CD4-positive, alpha-beta T cell (primary cell): ENCODE measurements at regions not wholly inside any gene's neighbourhood (a gene's known extent, or its start where the extent isn't known, plus 50 kb on each side); places are given as distances from the start of the nearest gene placed in this dataset.

Source experiments
- ATAC-seq: fragments of 200-7000 bp; cut with Tn5 transposase; one replicate; pipeline ENCODE4 v1.10.0; 2022; ENCODE audit warnings: mild to moderate bottlenecking; ENCODE audit not compliant: poor library complexity
- CTCF ChIA-PET: fragments of 350-600 bp; sonication (Branson Sonifier 250); formaldehyde crosslinking; loops from one replicate; lab custom pipeline; 2021; ENCODE audit warnings: antibody characterized with exemption, inconsistent platforms; lab: Charles Lee
- POLR2A ChIA-PET: fragments of 350-600 bp; sonication (Branson Sonifier 250); formaldehyde crosslinking; loops from one replicate; lab custom pipeline; 2021; ENCODE audit warnings: antibody characterized with exemption, inconsistent platforms; lab: Charles Lee
- DNase-seq, 14 experiments: peaks; one replicate each; pipeline ENCODE4 v3.0.0-alpha.2; 2013 to 2020; ENCODE audit warnings: mixed read lengths in 2 of 14
- H3K27ac ChIP-seq, 2 donors: one replicate each; pipeline versions ENCODE4 v1.5.1 to v1.7.0; 2013; ENCODE audit warnings: low read length in 2 of 2, low read depth in 1 of 2, mild to moderate bottlenecking in 1 of 2
- H3K27me3 ChIP-seq, 2 experiments: 1 replicate in 1 of 2; 2 replicates in 1 of 2; pipeline versions ENCODE4 v1.6.1 to v1.7.0; 2013; ENCODE audit warnings: low read length in 2 of 2, control low read depth in 1 of 2, mild to moderate bottlenecking in 1 of 2, moderate library complexity in 1 of 2; ENCODE audit not compliant: insufficient read depth in 2 of 2, control insufficient read depth in 1 of 2
- H3K36me3 ChIP-seq: one replicate; pipeline ENCODE4 v1.6.1; 2013; ENCODE audit warnings: low read length, control low read depth; ENCODE audit not compliant: insufficient read depth
- H3K4me1 ChIP-seq: one replicate; pipeline ENCODE4 v1.6.1; 2013; ENCODE audit warnings: low read length, control low read depth; ENCODE audit not compliant: insufficient read depth
- H3K4me3 ChIP-seq: one replicate; pipeline ENCODE4 v1.5.1; 2013; ENCODE audit warnings: mild to moderate bottlenecking, low read length, moderate library complexity
- H3K9me3 ChIP-seq, 2 experiments: 1 replicate in 1 of 2; 2 replicates in 1 of 2; pipeline versions ENCODE4 v1.6.1 to v1.7.0; 2013; ENCODE audit warnings: low read length in 2 of 2, mild to moderate bottlenecking in 2 of 2, control low read depth in 1 of 2, moderate library complexity in 1 of 2; ENCODE audit not compliant: control insufficient read depth in 1 of 2, insufficient read depth in 1 of 2
- H3K27ac Mint-ChIP-seq: one replicate; pipeline ENCODE4 v1.8.0; 2020; ENCODE audit warnings: mixed read lengths
- H3K27me3 Mint-ChIP-seq: one replicate; pipeline ENCODE4 v1.8.0; 2021; ENCODE audit warnings: mixed read lengths
- H3K36me3 Mint-ChIP-seq: one replicate; pipeline ENCODE4 v1.8.0; 2021; ENCODE audit warnings: low read depth, mixed read lengths
- H3K4me1 Mint-ChIP-seq: one replicate; pipeline ENCODE4 v1.8.0; 2021; ENCODE audit warnings: low read depth, mixed read lengths
- H3K4me3 Mint-ChIP-seq: one replicate; pipeline ENCODE4 v1.8.0; 2020; ENCODE audit warnings: mild to moderate bottlenecking, mixed read lengths
- H3K9me3 Mint-ChIP-seq: one replicate; pipeline ENCODE4 v1.8.0; 2020; ENCODE audit warnings: mixed read lengths
- intact Hi-C, 2 experiments: fragments of 100-400 bp; cut with DNase I in 1 of 2; cut with micrococcal nuclease in 1 of 2; formaldehyde crosslinking; loops; one replicate each; pipeline versions ENCODE4 v1.15.1 to v1.9.0; 2023 to 2025; cut with DNase I, micrococcal nuclease
- TF ChIP-seq, protein P1 (sequence below): fragments of 200-600 bp; IDR thresholded peaks from one replicate; pipeline ENCODE4 v1.8.0; 2022; ENCODE audit warnings: antibody characterized with exemption, mild to moderate bottlenecking

DNA sequence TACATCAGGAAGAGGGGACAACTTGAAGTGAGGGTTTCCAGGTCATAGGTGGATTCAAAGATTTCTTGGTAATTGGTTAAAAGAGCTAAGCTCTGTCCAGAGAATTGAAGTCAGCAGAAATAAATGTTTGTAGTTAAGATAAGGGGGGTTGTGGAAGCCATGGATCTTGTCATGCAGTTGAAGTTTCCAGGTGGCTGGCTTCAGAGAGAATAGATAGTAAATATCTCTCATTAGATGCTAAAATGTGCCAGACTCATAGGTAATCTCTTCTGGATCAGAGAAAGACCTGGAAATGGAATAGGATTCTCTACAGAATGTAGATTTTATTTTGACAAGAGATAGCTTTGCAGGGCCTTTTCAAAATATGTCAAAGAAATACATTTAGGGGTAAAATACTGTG lies 491.7 kb downstream of the PRR16 start:
- H3K9me3 ChIP-seq: peaks cover 0 to 13% of the 10 kb centered on the region in 2 experiments
- Mint-ChIP-seq H3K9me3 (peaks cover 18% of the 10 kb centered on the region), H3K4me3 (no peak overlapping the region), H3K36me3 (no peaks in the 10 kb centered on the region), H3K27me3 (no peaks in the 10 kb centered on the region), H3K27ac (no peak overlapping the region), H3K4me1 (no peaks in the 10 kb centered on the region)
- intact Hi-C loops: no loop called here
- DNase-seq (no peak), ATAC-seq (no peak)
- H3K27me3 ChIP-seq: no peaks in the 10 kb centered on the region
- H3K36me3 ChIP-seq: no peaks in the 10 kb centered on the region
- H3K4me3 ChIP-seq: no peak overlapping the region
- no peaks in the 10 kb centered on the region for H3K4me1 ChIP-seq
- POLR2A ChIA-PET: no interaction called here
- no peak overlapping the region for H3K27ac ChIP-seq
- TF ChIP-seq, protein P1, sequence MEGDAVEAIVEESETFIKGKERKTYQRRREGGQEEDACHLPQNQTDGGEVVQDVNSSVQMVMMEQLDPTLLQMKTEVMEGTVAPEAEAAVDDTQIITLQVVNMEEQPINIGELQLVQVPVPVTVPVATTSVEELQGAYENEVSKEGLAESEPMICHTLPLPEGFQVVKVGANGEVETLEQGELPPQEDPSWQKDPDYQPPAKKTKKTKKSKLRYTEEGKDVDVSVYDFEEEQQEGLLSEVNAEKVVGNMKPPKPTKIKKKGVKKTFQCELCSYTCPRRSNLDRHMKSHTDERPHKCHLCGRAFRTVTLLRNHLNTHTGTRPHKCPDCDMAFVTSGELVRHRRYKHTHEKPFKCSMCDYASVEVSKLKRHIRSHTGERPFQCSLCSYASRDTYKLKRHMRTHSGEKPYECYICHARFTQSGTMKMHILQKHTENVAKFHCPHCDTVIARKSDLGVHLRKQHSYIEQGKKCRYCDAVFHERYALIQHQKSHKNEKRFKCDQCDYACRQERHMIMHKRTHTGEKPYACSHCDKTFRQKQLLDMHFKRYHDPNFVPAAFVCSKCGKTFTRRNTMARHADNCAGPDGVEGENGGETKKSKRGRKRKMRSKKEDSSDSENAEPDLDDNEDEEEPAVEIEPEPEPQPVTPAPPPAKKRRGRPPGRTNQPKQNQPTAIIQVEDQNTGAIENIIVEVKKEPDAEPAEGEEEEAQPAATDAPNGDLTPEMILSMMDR: no peak
- CTCF ChIA-PET: no interaction called here

DNA sequence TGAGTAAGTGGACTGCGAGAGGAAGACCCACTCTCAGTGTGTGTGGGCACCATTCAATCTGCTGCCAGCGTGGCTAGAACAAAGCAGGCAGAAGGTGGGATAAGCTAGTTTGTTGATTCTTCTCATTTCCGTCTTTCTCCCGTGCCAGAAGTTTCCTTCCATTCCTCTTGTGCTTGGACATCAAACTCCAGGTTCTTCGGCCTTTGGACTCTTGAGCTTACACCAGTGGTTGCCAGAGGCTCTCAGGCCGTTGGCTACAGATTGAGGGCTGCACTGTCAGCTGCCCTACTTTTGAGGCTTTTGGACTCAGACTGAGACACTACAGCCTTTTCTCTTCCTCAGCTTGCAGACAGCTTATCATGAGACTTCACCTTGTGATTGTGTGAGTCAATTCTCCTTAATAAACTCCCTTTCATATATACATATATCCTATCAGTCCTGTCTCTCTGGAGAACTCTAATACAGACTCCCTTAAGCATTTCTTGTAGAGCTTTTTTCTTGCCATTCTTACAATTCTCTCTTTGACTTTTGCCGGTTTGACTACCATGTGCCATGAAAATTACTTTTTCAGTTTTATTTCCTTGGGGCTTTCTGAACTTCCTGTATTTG lies 494.9 kb downstream of the PRR16 start:
- H3K4me3 ChIP-seq: no peak overlapping the region
- intact Hi-C loops: no loop called here
- H3K27me3 Mint-ChIP-seq: no peaks in the 10 kb centered on the region
- TF ChIP-seq, protein P1: no peak
- H3K36me3 Mint-ChIP-seq: no peaks in the 10 kb centered on the region
- ATAC-seq: no peak
- CTCF ChIA-PET: no interaction called here
- no peaks in the 10 kb centered on the region for H3K27me3 ChIP-seq
- H3K4me1 Mint-ChIP-seq: no peaks in the 10 kb centered on the region
- no peaks in the 10 kb centered on the region for H3K36me3 ChIP-seq
- H3K4me3 Mint-ChIP-seq: no peak overlapping the region
- POLR2A ChIA-PET: no interaction called here
- H3K9me3 Mint-ChIP-seq: peaks cover 8% of the 10 kb centered on the region
- no peak overlapping the region for H3K27ac Mint-ChIP-seq
- H3K9me3 ChIP-seq: peaks cover 0 to 12% of the 10 kb centered on the region in 2 experiments
- H3K4me1 ChIP-seq: no peaks in the 10 kb centered on the region
- no peak overlapping the region for H3K27ac ChIP-seq
- DNase-seq: no peak

DNA sequence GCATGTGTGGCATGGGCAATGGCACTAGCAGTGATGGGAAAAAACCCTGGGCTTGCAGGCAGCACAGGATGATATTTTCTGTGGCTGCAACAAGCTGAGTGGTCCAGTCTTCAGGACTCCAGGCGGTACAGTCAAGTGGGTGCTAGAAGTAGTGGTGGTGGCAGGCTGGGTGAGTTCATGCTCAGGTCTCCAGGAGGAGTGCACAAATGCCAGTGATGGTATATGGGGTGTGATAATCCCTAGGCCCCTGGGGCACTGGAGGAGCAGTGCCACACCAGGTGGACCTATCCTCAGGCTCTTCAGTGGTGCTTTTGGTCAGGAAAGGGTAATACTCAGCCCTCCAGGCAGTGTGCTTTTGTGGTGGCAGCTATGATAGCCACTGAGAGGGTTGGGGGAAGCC lies 496.4 kb downstream of the PRR16 start:
- POLR2A ChIA-PET: no interaction called here
- peaks cover 0 to 12% of the 10 kb centered on the region in 2 experiments for H3K9me3 ChIP-seq
- H3K4me1 ChIP-seq: no peaks in the 10 kb centered on the region
- H3K4me3 ChIP-seq: no peak overlapping the region
- H3K36me3 Mint-ChIP-seq: no peaks in the 10 kb centered on the region
- H3K27ac Mint-ChIP-seq: no peak overlapping the region
- intact Hi-C loops: no loop called here
- CTCF ChIA-PET: no interaction called here
- H3K4me3 Mint-ChIP-seq: no peak overlapping the region
- ATAC-seq (no peak), DNase-seq (no peak)
- H3K4me1 Mint-ChIP-seq: no peaks in the 10 kb centered on the region
- no peaks in the 10 kb centered on the region for H3K36me3 ChIP-seq
- TF ChIP-seq, protein P1: no peak
- H3K9me3 Mint-ChIP-seq: peaks cover 3% of the 10 kb centered on the region
- H3K27ac ChIP-seq: no peak overlapping the region
- H3K27me3 ChIP-seq: no peaks in the 10 kb centered on the region
- H3K27me3 Mint-ChIP-seq: no peaks in the 10 kb centered on the region
